ENCODE measurements at regions not wholly inside any gene's neighbourhood (a gene's known extent, or its start where the extent isn't known, plus 50 kb on each side); places are given as distances from the start of the nearest gene placed in this dataset.

DNA sequence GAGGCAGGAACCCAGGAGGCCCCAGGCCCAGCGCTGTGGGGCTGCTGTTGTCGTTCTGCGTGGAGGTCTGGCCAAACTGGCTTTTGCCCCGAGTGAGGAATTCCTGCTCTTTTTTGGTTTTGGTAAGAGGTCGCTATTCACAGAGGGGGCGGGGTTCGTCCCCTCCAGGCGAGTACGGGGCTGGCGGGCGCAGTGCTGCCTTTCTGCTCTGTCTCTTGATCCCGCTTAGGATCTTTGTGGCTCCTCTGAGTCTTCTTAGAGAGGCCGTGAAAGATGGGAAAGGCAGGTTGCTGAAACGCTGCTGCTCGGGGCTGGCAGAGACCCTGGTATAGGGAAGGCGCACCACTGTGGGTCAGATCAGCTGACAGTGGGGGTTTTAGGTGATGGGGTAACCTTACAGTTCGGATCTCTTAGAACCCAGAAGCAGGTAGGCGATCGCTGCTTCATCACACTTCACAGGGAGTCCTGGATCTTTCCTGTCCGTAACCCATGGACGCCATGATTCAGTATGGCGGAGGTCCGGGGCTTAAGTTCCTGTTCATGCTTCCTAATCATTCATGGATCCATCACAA lies 136.7 kb downstream of the KIF20B start:
- ChIA-PET CTCF (no interaction called here), POLR2A (no interaction called here)
- no peak for DNase-seq (ENCODE audit: low read depth)
- TF ChIP-seq, protein P1, sequence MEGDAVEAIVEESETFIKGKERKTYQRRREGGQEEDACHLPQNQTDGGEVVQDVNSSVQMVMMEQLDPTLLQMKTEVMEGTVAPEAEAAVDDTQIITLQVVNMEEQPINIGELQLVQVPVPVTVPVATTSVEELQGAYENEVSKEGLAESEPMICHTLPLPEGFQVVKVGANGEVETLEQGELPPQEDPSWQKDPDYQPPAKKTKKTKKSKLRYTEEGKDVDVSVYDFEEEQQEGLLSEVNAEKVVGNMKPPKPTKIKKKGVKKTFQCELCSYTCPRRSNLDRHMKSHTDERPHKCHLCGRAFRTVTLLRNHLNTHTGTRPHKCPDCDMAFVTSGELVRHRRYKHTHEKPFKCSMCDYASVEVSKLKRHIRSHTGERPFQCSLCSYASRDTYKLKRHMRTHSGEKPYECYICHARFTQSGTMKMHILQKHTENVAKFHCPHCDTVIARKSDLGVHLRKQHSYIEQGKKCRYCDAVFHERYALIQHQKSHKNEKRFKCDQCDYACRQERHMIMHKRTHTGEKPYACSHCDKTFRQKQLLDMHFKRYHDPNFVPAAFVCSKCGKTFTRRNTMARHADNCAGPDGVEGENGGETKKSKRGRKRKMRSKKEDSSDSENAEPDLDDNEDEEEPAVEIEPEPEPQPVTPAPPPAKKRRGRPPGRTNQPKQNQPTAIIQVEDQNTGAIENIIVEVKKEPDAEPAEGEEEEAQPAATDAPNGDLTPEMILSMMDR (IDR thresholded peaks at IDR 0.05; ENCODE audit: insufficient read depth, low read depth, low read length): no peak
- Histone ChIP-seq H3K27me3 (ENCODE audit: control insufficient read depth, insufficient read depth, low read length) (no peaks in the 10 kb centered on the region), H3K36me3 (ENCODE audit: control insufficient read depth, insufficient read depth, low read length) (no peaks in the 10 kb centered on the region), H3K4me3 (ENCODE audit: low read depth, low read length) (peak overlapping the region; percentile 39)

DNA sequence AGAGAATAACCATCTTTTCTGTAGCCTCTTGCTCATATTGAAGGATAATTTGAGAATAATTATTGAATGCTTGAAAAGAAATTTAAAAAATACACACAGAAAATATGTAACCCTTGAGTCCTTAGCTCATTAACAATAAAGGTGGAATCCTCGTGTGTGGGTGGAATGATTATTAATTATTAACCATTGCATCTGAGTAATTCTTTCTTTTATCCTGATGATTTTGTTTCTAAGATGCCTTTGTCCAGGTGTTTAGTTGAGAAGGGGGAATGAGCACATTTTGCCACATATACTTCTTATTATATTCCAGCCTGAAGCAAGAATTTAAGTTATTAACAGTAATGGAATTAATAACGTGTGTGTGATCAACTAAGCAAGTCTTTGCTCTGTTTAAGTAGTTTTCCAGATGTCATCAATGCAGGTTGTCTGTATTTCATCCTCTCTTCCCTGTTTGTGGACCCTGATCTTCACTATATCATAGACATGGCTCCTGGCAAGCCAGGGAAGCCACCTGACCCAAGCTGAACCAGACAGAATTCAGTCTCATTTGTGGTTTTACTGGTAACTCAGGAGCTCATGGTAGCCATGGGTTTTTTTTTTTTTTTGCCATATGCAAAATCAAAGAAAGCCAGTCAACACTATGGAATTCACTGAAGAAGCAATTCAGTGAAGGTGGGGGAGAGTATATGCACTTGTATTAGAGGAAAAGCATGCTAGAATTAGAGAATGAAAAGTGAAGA lies 144.3 kb downstream of the KIF20B start:
- Histone ChIP-seq H3K27me3 (ENCODE audit: control insufficient read depth, insufficient read depth, low read length) (peaks cover 2% of the 10 kb centered on the region; the same call in 1 of the 2 replicates), H3K4me3 (ENCODE audit: low read depth, low read length) (no peak overlapping the region), H3K36me3 (ENCODE audit: control insufficient read depth, insufficient read depth, low read length) (no peaks in the 10 kb centered on the region)
- peak; percentile 25 for DNase-seq (ENCODE audit: low read depth)
- TF ChIP-seq, protein P1 (IDR thresholded peaks at IDR 0.05; ENCODE audit: insufficient read depth, low read depth, low read length): no peak
- ChIA-PET CTCF (interaction anchor here (0.6 kb wide), 1 partner anchor 134 kb away, joined by 4 read pairs; no protein-coding TSS in a partner anchor), POLR2A (interaction anchor here (0.6 kb wide), 3 partner anchors 37 to 915 kb away, joined by 4 to 8 read pairs (median 5); no protein-coding TSS in a partner anchor)

DNA sequence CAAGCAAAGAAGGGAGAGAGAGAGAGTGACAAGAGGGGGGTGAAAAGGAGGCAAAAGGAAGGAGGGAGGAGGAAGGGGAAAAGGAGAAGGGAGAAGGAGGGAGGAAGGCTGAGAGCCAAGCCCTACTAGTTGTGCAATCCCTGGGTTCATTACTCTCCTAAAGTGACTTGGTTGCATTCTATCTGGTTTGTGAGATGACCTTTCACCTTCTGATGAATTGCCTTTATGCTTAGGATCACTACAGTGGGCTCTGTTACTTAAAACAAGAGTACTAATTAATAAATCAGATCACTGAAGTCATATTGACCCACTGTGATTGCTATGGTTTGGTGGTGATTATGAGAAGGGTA lies 144.9 kb downstream of the KIF20B start:
- TF ChIP-seq, protein P1 (IDR thresholded peaks at IDR 0.05; ENCODE audit: insufficient read depth, low read depth, low read length): no peak
- Histone ChIP-seq H3K4me3 (ENCODE audit: low read depth, low read length) (no peak overlapping the region), H3K36me3 (ENCODE audit: control insufficient read depth, insufficient read depth, low read length) (no peaks in the 10 kb centered on the region), H3K27me3 (ENCODE audit: control insufficient read depth, insufficient read depth, low read length) (peaks cover 2% of the 10 kb centered on the region; the same call in 1 of the 2 replicates)
- ChIA-PET POLR2A (no interaction called here), CTCF (no interaction called here)
- DNase-seq (ENCODE audit: low read depth): no peak

DNA sequence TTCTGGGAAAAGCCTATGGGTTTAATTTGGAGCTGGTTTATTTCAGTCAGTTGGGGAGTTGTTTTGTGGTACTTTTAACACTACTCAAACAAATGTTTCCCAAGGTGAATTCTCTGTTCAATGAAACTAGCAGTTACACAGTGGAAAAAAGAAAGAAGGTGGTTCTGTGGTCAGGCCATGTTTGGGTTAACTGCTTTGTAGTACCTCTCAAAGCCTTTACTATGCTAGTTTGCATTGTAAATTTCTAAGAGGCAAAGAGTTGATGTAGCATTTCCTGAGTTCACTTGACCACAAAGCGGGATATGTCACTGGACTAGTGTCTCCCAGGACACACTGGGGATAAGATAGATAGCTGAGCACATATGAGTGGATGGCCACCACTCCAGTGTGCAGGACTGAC lies 145.4 kb downstream of the KIF20B start:
- H3K27me3 ChIP-seq (ENCODE audit: control insufficient read depth, insufficient read depth, low read length): peaks cover 2% of the 10 kb centered on the region; the same call in 1 of the 2 replicates
- H3K4me3 ChIP-seq (ENCODE audit: low read depth, low read length): no peak overlapping the region
- no peak for DNase-seq (ENCODE audit: low read depth)
- ChIA-PET CTCF (no interaction called here), POLR2A (no interaction called here)
- TF ChIP-seq, protein P1 (IDR thresholded peaks at IDR 0.05; ENCODE audit: insufficient read depth, low read depth, low read length): no peak
- H3K36me3 ChIP-seq (ENCODE audit: control insufficient read depth, insufficient read depth, low read length): no peaks in the 10 kb centered on the region

DNA sequence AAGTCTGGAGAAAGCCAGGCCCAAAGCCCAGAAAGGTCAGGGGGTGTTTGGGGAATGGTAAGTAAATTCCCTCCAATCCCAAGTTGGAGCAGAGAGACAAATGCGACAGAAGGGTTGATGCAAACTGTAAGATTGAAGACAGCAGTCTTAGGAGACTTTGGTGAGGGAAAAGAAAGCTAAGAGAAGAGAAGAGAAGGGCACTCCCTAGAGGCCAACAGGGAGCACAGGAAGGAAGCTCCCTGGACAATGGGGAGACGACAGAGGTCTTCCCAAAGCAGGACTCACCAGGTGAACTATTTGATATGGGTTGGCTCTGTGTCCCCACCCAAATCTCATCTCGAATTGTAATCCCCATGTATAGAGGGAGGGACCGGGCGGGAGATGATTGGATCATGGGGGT lies 151.5 kb downstream of the KIF20B start:
- no peaks in the 10 kb centered on the region for H3K36me3 ChIP-seq (ENCODE audit: control insufficient read depth, insufficient read depth, low read length)
- ChIA-PET CTCF (no interaction called here), POLR2A (no interaction called here)
- H3K4me3 ChIP-seq (ENCODE audit: low read depth, low read length): no peak overlapping the region
- no peak for DNase-seq (ENCODE audit: low read depth)
- H3K27me3 ChIP-seq (ENCODE audit: control insufficient read depth, insufficient read depth, low read length): peaks cover 2% of the 10 kb centered on the region; the same call in 1 of the 2 replicates
- TF ChIP-seq, protein P1 (IDR thresholded peaks at IDR 0.05; ENCODE audit: insufficient read depth, low read depth, low read length): no peak

Data from BJ (cell line).